K562 (cell line): ENCODE measurements at regions not wholly inside any gene's neighbourhood (a gene's known extent, or its start where the extent isn't known, plus 50 kb on each side); places are given as distances from the start of the nearest gene placed in this dataset.

Source experiments
- FOXP1 ChIP-seq: sonication (generic); formaldehyde crosslinking; IDR thresholded peaks from 2 replicates; pipeline ENCODE4 v1.8.0; 2022; ENCODE audit warnings: mild to moderate bottlenecking, missing genetic modification reagents
- HCFC1 ChIP-seq: IDR thresholded peaks from 2 replicates; pipeline ENCODE4 v1.6.1; 2012; ENCODE audit warnings: low read depth, low read length, improper control_type of control experiment
- HLTF ChIP-seq: fragments of 450-650 bp; IDR thresholded peaks from 2 replicates; pipeline ENCODE4 v1.6.1; 2016
- HNRNPH1 ChIP-seq: fragments of 200-400 bp; formaldehyde crosslinking; optimal IDR thresholded peaks from 2 replicates; pipeline ENCODE3; 2017; ENCODE audit warnings: low read depth, mild to moderate bottlenecking, low read length, moderate library complexity
- MYC ChIP-seq, 2 experiments: fragments of 250-450 bp in 1 of 2; sonication (Bioruptor Pico) in 1 of 2; IDR thresholded peaks; 2 replicates each; pipeline versions ENCODE4 v1.5.1 to v1.6.1; 2012 to 2021; ENCODE audit warnings: low read depth in 2 of 2, borderline replicate concordance in 1 of 2, improper control_type of control experiment in 1 of 2, low read length in 1 of 2, mild to moderate bottlenecking in 1 of 2, moderate library complexity in 1 of 2
- POLR2AphosphoS2 ChIP-seq: IDR thresholded peaks from 2 replicates; pipeline ENCODE4 v1.6.1; 2012; ENCODE audit warnings: low read length, improper control_type of control experiment
- TF ChIP-seq, protein P1 (sequence below), 3 experiments: IDR thresholded peaks in 2 of 3; conservative IDR thresholded peaks in 1 of 3; 2 replicates each; pipeline ENCODE4 v1.5.1; 2011 to 2012; ENCODE audit warnings: low read length in 3 of 3, mild to moderate bottlenecking in 3 of 3, control low read depth in 2 of 3, improper control_type of control experiment in 1 of 3, inconsistent platforms in 1 of 3, low read depth in 1 of 3, mixed read lengths in 1 of 3, moderate library complexity in 1 of 3; ENCODE audit not compliant: insufficient read depth in 2 of 3
- TF ChIP-seq, protein P2 (sequence below): IDR thresholded peaks from 2 replicates; pipeline ENCODE4 v1.6.1; 2014; ENCODE audit warnings: antibody characterized with exemption

DNA sequence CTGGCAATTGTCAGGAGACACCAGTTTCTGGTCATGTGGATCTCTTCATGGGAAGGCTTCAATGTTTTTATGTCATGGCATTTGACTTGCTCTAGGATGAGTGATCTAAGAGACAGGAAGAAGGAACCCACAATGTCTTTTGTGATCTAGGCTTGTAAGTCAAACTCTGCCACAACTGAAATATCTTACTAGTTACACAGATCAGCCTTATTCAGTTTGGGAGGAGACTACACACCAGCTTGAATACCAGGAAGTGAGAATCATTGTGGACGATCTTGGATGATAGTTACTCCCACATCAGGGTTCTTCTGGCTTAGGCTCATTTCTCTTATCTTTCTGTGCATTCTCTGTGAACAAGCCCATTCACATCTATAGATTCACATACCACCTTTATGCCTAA lies 236.2 kb upstream of the FBXO33 start:
- TF ChIP-seq FOXP1 = no peak
- TF ChIP-seq, protein P1, sequence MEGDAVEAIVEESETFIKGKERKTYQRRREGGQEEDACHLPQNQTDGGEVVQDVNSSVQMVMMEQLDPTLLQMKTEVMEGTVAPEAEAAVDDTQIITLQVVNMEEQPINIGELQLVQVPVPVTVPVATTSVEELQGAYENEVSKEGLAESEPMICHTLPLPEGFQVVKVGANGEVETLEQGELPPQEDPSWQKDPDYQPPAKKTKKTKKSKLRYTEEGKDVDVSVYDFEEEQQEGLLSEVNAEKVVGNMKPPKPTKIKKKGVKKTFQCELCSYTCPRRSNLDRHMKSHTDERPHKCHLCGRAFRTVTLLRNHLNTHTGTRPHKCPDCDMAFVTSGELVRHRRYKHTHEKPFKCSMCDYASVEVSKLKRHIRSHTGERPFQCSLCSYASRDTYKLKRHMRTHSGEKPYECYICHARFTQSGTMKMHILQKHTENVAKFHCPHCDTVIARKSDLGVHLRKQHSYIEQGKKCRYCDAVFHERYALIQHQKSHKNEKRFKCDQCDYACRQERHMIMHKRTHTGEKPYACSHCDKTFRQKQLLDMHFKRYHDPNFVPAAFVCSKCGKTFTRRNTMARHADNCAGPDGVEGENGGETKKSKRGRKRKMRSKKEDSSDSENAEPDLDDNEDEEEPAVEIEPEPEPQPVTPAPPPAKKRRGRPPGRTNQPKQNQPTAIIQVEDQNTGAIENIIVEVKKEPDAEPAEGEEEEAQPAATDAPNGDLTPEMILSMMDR (IDR thresholded peaks at IDR 0.05 in 2 of 3, conservative IDR thresholded peaks at IDR 0.05 in 1 of 3; ENCODE audit: insufficient read depth in 2 of 3, low read depth in 1 of 3, low read length in 3 of 3) = no peak
- TF ChIP-seq HLTF = no peak
- TF ChIP-seq, protein P2, sequence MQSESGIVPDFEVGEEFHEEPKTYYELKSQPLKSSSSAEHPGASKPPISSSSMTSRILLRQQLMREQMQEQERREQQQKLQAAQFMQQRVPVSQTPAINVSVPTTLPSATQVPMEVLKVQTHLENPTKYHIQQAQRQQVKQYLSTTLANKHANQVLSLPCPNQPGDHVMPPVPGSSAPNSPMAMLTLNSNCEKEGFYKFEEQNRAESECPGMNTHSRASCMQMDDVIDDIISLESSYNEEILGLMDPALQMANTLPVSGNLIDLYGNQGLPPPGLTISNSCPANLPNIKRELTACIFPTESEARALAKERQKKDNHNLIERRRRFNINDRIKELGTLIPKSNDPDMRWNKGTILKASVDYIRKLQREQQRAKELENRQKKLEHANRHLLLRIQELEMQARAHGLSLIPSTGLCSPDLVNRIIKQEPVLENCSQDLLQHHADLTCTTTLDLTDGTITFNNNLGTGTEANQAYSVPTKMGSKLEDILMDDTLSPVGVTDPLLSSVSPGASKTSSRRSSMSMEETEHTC = no peak
- TF ChIP-seq HNRNPH1 = no peak
- no peak for TF ChIP-seq HCFC1
- no peak for TF ChIP-seq MYC (IDR thresholded peaks at IDR 0.05; ENCODE audit: low read depth, low read length)
- TF ChIP-seq MYC (CRISPR knock-in tag; IDR thresholded peaks at IDR 0.05; ENCODE audit: borderline replicate concordance, low read depth) = no peak
- no peak for TF ChIP-seq POLR2AphosphoS2
